ENCODE measurements at regions not wholly inside any gene's neighbourhood (a gene's known extent, or its start where the extent isn't known, plus 50 kb on each side); places are given as distances from the start of the nearest gene placed in this dataset.

DNA sequence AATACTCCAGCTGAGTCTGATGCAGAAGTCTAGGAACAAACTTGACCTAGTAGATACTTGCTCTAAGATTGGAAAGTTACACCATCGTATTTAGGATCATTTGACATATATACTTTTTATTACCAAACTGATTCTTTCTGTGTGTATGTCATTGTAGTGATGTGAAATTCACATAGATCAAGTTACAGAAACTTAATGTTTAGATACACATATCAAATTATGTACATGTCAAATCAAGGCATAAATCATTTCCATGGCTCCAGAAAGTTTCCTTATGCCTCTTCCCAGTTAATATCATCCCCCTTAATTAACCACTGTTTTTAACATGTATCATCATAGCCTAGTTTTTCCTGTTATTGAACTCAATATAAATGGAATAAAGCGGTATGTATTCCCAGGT lies 292.0 kb upstream of the CDH11 start:
- Histone ChIP-seq H3K27me3 (ENCODE audit: control insufficient read depth, insufficient read depth, low read length) (no peaks in the 10 kb centered on the region), H3K9ac (ENCODE audit: low read depth, low read length) (no peak overlapping the region), H3K36me3 (ENCODE audit: control insufficient read depth, insufficient read depth, low read length) (no peaks in the 10 kb centered on the region), H3K4me1 (ENCODE audit: control insufficient read depth, insufficient read depth, low read length) (no peaks in the 10 kb centered on the region), H3K27ac (ENCODE audit: low read depth, low read length) (no peak overlapping the region), H3K4me3 (ENCODE audit: low read depth, low read length) (no peak overlapping the region), H3K9me3 (ENCODE audit: control insufficient read depth, insufficient read depth, low read length) (0 out of 2 replicates have a peak, but pooled peaks cover 1% of the 10 kb centered on the region)

DNA sequence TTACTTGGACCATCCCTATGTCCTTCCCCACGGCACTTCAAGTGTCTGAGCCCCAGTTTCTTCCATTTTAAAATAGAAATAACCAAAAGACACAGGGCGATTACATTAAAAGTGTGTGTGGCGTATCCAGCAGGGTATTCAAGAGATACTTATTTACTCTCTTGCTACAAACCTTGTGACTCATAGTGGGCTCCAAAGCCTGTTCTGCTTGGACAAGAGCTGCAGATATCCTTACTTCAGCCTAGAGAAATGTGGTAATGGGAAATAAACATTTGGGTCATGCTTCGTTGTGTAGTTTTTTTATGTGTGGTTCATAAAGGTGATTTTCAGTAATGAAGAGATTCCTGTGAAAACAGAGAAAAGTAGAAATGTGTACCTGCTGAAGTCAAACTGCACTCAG lies 288.9 kb upstream of the CDH11 start:
- no peaks in the 10 kb centered on the region for H3K27me3 ChIP-seq (ENCODE audit: control insufficient read depth, insufficient read depth, low read length)
- no peaks in the 10 kb centered on the region for H3K4me1 ChIP-seq (ENCODE audit: control insufficient read depth, insufficient read depth, low read length)
- H3K27ac ChIP-seq (ENCODE audit: low read depth, low read length): no peak overlapping the region
- H3K9me3 ChIP-seq (ENCODE audit: control insufficient read depth, insufficient read depth, low read length): no peaks in the 10 kb centered on the region
- no peak overlapping the region for H3K4me3 ChIP-seq (ENCODE audit: low read depth, low read length)
- no peak overlapping the region for H3K9ac ChIP-seq (ENCODE audit: low read depth, low read length)
- H3K36me3 ChIP-seq (ENCODE audit: control insufficient read depth, insufficient read depth, low read length): no peaks in the 10 kb centered on the region

DNA sequence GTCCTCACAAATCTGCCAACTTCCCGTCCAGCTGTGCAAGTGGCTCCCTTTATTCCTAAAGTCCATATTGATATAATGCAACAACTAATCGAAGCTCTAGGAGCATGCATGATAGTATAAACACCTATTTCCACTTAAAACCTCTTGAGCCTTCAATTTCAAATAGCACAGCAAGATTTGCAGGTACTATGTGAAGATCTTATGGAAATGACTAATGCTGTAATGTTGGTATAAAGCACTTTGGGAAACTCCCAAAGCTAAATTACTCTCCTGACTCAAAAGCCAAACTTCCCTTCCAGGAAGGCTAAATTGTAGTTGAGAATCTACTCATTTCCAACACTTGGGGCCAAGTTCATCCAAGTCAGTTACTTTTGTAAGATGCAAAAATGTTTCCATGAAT lies 287.6 kb upstream of the CDH11 start:
- Histone ChIP-seq H3K9me3 (ENCODE audit: control insufficient read depth, insufficient read depth, low read length) (no peaks in the 10 kb centered on the region), H3K27me3 (ENCODE audit: control insufficient read depth, insufficient read depth, low read length) (no peaks in the 10 kb centered on the region), H3K36me3 (ENCODE audit: control insufficient read depth, insufficient read depth, low read length) (no peaks in the 10 kb centered on the region), H3K9ac (ENCODE audit: low read depth, low read length) (no peak overlapping the region), H3K4me1 (ENCODE audit: control insufficient read depth, insufficient read depth, low read length) (no peaks in the 10 kb centered on the region), H3K27ac (ENCODE audit: low read depth, low read length) (no peak overlapping the region), H3K4me3 (ENCODE audit: low read depth, low read length) (no peak overlapping the region)

DNA sequence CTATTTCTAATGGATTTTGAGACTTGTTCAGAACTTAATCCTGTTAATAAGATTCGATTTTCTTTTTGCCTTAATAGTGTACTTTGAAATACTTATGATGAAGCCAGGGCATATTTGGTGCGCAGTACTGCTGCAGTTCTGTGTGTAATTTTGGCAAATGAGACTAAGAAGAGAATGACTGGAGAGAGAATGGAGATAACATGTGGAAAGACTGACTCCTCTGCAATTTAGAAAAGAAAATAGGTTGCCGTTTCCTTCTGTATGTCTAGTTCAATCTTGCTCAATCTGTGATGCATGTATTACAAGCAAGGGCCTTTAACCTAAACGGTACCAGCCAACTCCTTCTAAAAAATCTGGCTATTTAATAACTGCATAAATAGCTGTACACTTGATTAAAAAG lies 285.1 kb upstream of the CDH11 start:
- no peak overlapping the region for H3K9ac ChIP-seq (ENCODE audit: low read depth, low read length)
- H3K4me3 ChIP-seq (ENCODE audit: low read depth, low read length): no peak overlapping the region
- no peaks in the 10 kb centered on the region for H3K4me1 ChIP-seq (ENCODE audit: control insufficient read depth, insufficient read depth, low read length)
- no peaks in the 10 kb centered on the region for H3K36me3 ChIP-seq (ENCODE audit: control insufficient read depth, insufficient read depth, low read length)
- no peaks in the 10 kb centered on the region for H3K9me3 ChIP-seq (ENCODE audit: control insufficient read depth, insufficient read depth, low read length)
- H3K27ac ChIP-seq (ENCODE audit: low read depth, low read length): no peak overlapping the region
- no peaks in the 10 kb centered on the region for H3K27me3 ChIP-seq (ENCODE audit: control insufficient read depth, insufficient read depth, low read length)

- H3K36me3 ChIP-seq (ENCODE audit: control insufficient read depth, insufficient read depth, low read length): no peaks in the 10 kb centered on the region
- no peak overlapping the region for H3K27ac ChIP-seq (ENCODE audit: low read depth, low read length)
- no peaks in the 10 kb centered on the region for H3K9me3 ChIP-seq (ENCODE audit: control insufficient read depth, insufficient read depth, low read length)
- H3K27me3 ChIP-seq (ENCODE audit: control insufficient read depth, insufficient read depth, low read length): no peaks in the 10 kb centered on the region
- no peak overlapping the region for H3K9ac ChIP-seq (ENCODE audit: low read depth, low read length)
- no peak overlapping the region for H3K4me3 ChIP-seq (ENCODE audit: low read depth, low read length)
- H3K4me1 ChIP-seq (ENCODE audit: control insufficient read depth, insufficient read depth, low read length): no peaks in the 10 kb centered on the region
Observed at GRCh38 chr16:65406116-65406515, 284.3 kb upstream of the CDH11 start.

- no peak overlapping the region for H3K4me3 ChIP-seq (ENCODE audit: low read depth, low read length)
- no peak overlapping the region for H3K9ac ChIP-seq (ENCODE audit: low read depth, low read length)
- H3K27ac ChIP-seq (ENCODE audit: low read depth, low read length): no peak overlapping the region
- H3K9me3 ChIP-seq (ENCODE audit: control insufficient read depth, insufficient read depth, low read length): no peaks in the 10 kb centered on the region
- no peaks in the 10 kb centered on the region for H3K27me3 ChIP-seq (ENCODE audit: control insufficient read depth, insufficient read depth, low read length)
- no peaks in the 10 kb centered on the region for H3K4me1 ChIP-seq (ENCODE audit: control insufficient read depth, insufficient read depth, low read length)
- H3K36me3 ChIP-seq (ENCODE audit: control insufficient read depth, insufficient read depth, low read length): no peaks in the 10 kb centered on the region
Observed at GRCh38 chr16:65394281-65394680, 272.4 kb upstream of the CDH11 start.

- no peaks in the 10 kb centered on the region for H3K4me1 ChIP-seq (ENCODE audit: control insufficient read depth, insufficient read depth, low read length)
- no peaks in the 10 kb centered on the region for H3K27me3 ChIP-seq (ENCODE audit: control insufficient read depth, insufficient read depth, low read length)
- peaks cover 8% of the 10 kb centered on the region for H3K9me3 ChIP-seq (ENCODE audit: control insufficient read depth, insufficient read depth, low read length)
- H3K36me3 ChIP-seq (ENCODE audit: control insufficient read depth, insufficient read depth, low read length): no peaks in the 10 kb centered on the region
- no peak overlapping the region for H3K27ac ChIP-seq (ENCODE audit: low read depth, low read length)
- no peak overlapping the region for H3K9ac ChIP-seq (ENCODE audit: low read depth, low read length)
- H3K4me3 ChIP-seq (ENCODE audit: low read depth, low read length): no peak overlapping the region
Observed at GRCh38 chr16:65392806-65393565, 271.1 kb upstream of the CDH11 start.

GRCh38 chr16:65388592-65388991 lies 266.7 kb upstream of the CDH11 start:
- no peak overlapping the region for H3K9ac ChIP-seq (ENCODE audit: low read depth, low read length)
- H3K4me3 ChIP-seq (ENCODE audit: low read depth, low read length): no peak overlapping the region
- H3K4me1 ChIP-seq (ENCODE audit: control insufficient read depth, insufficient read depth, low read length): no peaks in the 10 kb centered on the region
- H3K9me3 ChIP-seq (ENCODE audit: control insufficient read depth, insufficient read depth, low read length): peaks cover 12% of the 10 kb centered on the region
- no peak overlapping the region for H3K27ac ChIP-seq (ENCODE audit: low read depth, low read length)
- no peaks in the 10 kb centered on the region for H3K27me3 ChIP-seq (ENCODE audit: control insufficient read depth, insufficient read depth, low read length)
- no peaks in the 10 kb centered on the region for H3K36me3 ChIP-seq (ENCODE audit: control insufficient read depth, insufficient read depth, low read length)

DNA sequence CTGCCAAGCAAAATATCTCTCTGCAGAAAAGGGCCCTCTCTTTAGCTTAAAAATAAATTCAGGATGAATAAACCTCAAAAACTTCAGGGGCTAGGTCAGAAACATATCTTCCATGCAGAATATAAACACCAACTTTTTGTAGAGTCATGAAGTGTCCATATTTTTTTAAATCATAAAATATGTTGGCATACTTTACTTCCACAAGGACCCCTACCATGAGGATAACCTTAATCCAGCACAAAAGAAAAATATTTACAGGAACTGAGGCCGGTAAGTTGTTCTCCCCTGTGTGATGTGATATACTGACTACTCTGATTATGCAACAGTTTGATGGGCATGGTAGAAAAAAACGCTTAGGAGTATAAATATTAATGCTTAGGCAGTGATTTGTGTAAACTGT lies 264.8 kb upstream of the CDH11 start:
- H3K9ac ChIP-seq (ENCODE audit: low read depth, low read length): no peak overlapping the region
- H3K36me3 ChIP-seq (ENCODE audit: control insufficient read depth, insufficient read depth, low read length): no peaks in the 10 kb centered on the region
- no peaks in the 10 kb centered on the region for H3K27me3 ChIP-seq (ENCODE audit: control insufficient read depth, insufficient read depth, low read length)
- H3K9me3 ChIP-seq (ENCODE audit: control insufficient read depth, insufficient read depth, low read length): peaks cover 12% of the 10 kb centered on the region
- H3K27ac ChIP-seq (ENCODE audit: low read depth, low read length): no peak overlapping the region
- no peak overlapping the region for H3K4me3 ChIP-seq (ENCODE audit: low read depth, low read length)
- H3K4me1 ChIP-seq (ENCODE audit: control insufficient read depth, insufficient read depth, low read length): no peaks in the 10 kb centered on the region

GRCh38 chr16:65384441-65384840 lies 262.6 kb upstream of the CDH11 start:
- Histone ChIP-seq H3K4me3 (ENCODE audit: low read depth, low read length) (no peak overlapping the region), H3K27ac (ENCODE audit: low read depth, low read length) (no peak overlapping the region), H3K4me1 (ENCODE audit: control insufficient read depth, insufficient read depth, low read length) (no peaks in the 10 kb centered on the region), H3K36me3 (ENCODE audit: control insufficient read depth, insufficient read depth, low read length) (no peaks in the 10 kb centered on the region), H3K9ac (ENCODE audit: low read depth, low read length) (no peak overlapping the region), H3K27me3 (ENCODE audit: control insufficient read depth, insufficient read depth, low read length) (no peaks in the 10 kb centered on the region), H3K9me3 (ENCODE audit: control insufficient read depth, insufficient read depth, low read length) (peaks cover 12% of the 10 kb centered on the region)

DNA sequence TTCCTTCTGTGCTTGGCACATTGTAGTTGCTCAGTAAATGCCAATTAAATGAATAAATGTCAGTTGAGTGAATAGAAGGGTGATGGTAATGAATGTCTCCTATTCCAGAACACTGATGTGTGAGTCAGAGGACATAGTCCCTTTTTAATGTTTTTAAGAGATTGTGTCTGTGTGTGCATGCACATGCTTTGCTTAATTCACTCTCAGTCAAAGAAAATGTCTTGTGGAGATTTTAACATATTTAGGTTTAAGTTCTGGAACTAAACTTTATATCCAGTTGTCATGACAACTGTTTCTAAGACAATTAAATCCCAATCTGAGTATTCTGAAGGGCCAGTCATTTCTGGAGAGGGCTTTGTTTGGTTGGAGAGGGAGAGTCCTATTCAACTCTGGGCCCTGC lies 255.3 kb upstream of the CDH11 start:
- no peak overlapping the region for H3K4me3 ChIP-seq (ENCODE audit: low read depth, low read length)
- H3K9ac ChIP-seq (ENCODE audit: low read depth, low read length): no peak overlapping the region
- peaks cover 7% of the 10 kb centered on the region for H3K4me1 ChIP-seq (ENCODE audit: control insufficient read depth, insufficient read depth, low read length)
- H3K27me3 ChIP-seq (ENCODE audit: control insufficient read depth, insufficient read depth, low read length): no peaks in the 10 kb centered on the region
- H3K9me3 ChIP-seq (ENCODE audit: control insufficient read depth, insufficient read depth, low read length): no peaks in the 10 kb centered on the region
- no peaks in the 10 kb centered on the region for H3K36me3 ChIP-seq (ENCODE audit: control insufficient read depth, insufficient read depth, low read length)
- H3K27ac ChIP-seq (ENCODE audit: low read depth, low read length): no peak overlapping the region

Data from HUES48 (cell line).